NB4 (cell line): ENCODE measurements at regions not wholly inside any gene's neighbourhood (a gene's known extent, or its start where the extent isn't known, plus 50 kb on each side); places are given as distances from the start of the nearest gene placed in this dataset.
A peak's percentile ranks its signal among the peaks of the same experiment; 100 is the strongest.

ENCODE experiments used
- DNase-seq: peaks from one replicate; pipeline ENCODE4 v3.0.0; 2010; ENCODE audit warnings: low read depth
- H3K4me3 ChIP-seq: one replicate; pipeline ENCODE4 v1.5.1; 2011; ENCODE audit warnings: mild to moderate bottlenecking, low read depth, low read length, moderate library complexity
- MAX ChIP-seq: IDR thresholded peaks from 2 replicates; pipeline ENCODE4 v1.6.1; 2011; ENCODE audit warnings: low read depth, low read length
- MYC ChIP-seq: IDR thresholded peaks from 2 replicates; pipeline ENCODE4 v1.6.1; 2011; ENCODE audit warnings: low read depth, low read length
- POLR2A ChIP-seq: IDR thresholded peaks from 2 replicates; pipeline ENCODE4 v1.6.1; 2011; ENCODE audit warnings: mild to moderate bottlenecking; ENCODE audit not compliant: insufficient read length; ENCODE audit errors: extremely low read depth
- TF ChIP-seq, protein P1 (sequence below): IDR thresholded peaks from one replicate; pipeline ENCODE4 v1.5.1; 2012; ENCODE audit warnings: low read depth, low read length

- no peak for DNase-seq
- TF ChIP-seq MYC (no peak), MAX (no peak), POLR2A (no peak)
- TF ChIP-seq, protein P1, sequence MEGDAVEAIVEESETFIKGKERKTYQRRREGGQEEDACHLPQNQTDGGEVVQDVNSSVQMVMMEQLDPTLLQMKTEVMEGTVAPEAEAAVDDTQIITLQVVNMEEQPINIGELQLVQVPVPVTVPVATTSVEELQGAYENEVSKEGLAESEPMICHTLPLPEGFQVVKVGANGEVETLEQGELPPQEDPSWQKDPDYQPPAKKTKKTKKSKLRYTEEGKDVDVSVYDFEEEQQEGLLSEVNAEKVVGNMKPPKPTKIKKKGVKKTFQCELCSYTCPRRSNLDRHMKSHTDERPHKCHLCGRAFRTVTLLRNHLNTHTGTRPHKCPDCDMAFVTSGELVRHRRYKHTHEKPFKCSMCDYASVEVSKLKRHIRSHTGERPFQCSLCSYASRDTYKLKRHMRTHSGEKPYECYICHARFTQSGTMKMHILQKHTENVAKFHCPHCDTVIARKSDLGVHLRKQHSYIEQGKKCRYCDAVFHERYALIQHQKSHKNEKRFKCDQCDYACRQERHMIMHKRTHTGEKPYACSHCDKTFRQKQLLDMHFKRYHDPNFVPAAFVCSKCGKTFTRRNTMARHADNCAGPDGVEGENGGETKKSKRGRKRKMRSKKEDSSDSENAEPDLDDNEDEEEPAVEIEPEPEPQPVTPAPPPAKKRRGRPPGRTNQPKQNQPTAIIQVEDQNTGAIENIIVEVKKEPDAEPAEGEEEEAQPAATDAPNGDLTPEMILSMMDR = no peak
- H3K4me3 ChIP-seq = no peak overlapping the region
Observed at GRCh38 chr9:99699396-99699795, 122.3 kb upstream of the NR4A3 start.

DNA sequence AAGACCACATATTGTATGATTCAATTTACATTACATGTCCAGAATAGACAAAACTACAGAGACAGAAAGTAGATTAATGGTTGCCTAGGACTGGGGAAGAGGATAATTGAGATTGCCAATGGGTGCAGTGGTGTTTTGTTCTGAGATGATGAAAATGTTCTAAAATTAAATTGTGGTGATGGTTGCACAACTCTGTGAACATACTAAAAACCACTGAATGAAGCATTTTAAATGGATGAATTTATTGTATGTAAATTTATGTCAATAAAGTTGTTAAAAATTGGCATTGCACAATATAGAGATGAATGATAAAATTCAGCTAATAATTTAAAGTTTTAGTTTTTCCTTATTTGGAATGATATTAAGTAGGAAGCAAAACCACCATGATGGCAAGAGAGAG is 109.5 kb upstream of the NR4A3 start:
- TF ChIP-seq POLR2A (no peak), MAX (no peak), MYC (no peak)
- TF ChIP-seq, protein P1 = no peak
- no peak overlapping the region for H3K4me3 ChIP-seq
- peak; percentile 3 for DNase-seq

- DNase-seq = no peak
- no peak for TF ChIP-seq MAX
- TF ChIP-seq, protein P1 = no peak
Observed at GRCh38 chr9:99713838-99714306, 107.8 kb upstream of the NR4A3 start.

DNA sequence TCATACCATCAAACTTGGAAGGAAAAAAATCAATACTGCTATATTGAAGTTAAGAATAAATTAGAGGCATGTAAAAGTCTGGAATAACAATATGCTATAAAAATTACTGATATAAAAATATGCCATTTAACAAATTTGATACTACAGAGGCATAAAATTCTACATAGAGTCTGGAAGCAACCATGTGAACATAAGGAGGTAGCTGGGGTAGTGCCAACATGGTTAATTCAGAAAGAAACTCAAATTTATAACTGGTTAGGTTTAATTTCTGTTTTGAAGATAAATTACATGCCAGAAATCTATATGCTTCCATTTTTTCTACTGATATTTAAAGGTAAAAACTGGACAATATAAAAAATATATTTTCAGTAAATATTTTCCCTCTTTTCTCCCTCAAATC is 103.1 kb upstream of the NR4A3 start:
- DNase-seq = no peak
- TF ChIP-seq MAX (no peak), MYC (no peak)
- TF ChIP-seq, protein P1 = no peak

More at GRCh38 chr9:99713838-99714306, 107.8 kb upstream of the NR4A3 start:
- H3K4me3 ChIP-seq = no peak overlapping the region

DNA sequence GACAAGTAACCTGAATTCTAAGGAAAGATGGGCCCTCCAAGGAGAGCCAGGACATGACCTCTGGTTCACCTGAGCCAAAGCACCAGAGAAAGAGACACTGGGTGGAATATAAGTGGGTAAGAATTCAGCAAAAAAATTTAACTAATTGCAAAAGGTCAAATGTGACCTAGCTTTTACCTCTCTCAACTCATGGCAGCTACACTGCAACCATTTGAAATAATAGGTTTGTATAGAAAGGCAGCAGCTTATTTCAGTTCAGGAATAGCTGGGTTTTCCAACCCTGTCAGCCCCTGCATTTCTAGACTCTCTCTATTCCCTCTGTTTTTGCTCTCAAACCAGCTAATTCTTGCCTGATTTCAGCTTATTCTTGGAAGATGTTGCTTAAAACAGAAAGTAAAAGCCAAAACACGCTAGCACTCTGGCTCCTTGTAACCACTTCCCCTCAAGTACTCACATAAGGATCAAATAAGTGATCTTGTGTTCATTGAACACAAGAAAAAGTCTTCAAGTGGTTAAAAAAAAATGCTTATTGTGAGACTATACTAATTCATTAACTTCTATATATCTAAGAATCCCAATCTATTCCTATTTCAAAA is 101.1 kb upstream of the NR4A3 start:
- peak overlapping the region; percentile 37 for H3K4me3 ChIP-seq
- no peak for TF ChIP-seq MYC
- TF ChIP-seq, protein P1 = no peak
- no peak for TF ChIP-seq POLR2A
- no peak for TF ChIP-seq MAX
- DNase-seq = peak; percentile 23

More for the DNA sequence above, 103.1 kb upstream of the NR4A3 start:
- H3K4me3 ChIP-seq = no peak overlapping the region

- TF ChIP-seq MAX = no peak
- TF ChIP-seq, protein P1 = no peak
- TF ChIP-seq POLR2A = no peak
- TF ChIP-seq MYC = no peak
- DNase-seq = no peak
- no peak overlapping the region for H3K4me3 ChIP-seq
Observed at GRCh38 chr9:99721898-99722297, 99.8 kb upstream of the NR4A3 start.
